Endothelial cell of umbilical vein (primary cell): ENCODE measurements at regions not wholly inside any gene's neighbourhood (a gene's known extent, or its start where the extent isn't known, plus 50 kb on each side); places are given as distances from the start of the nearest gene placed in this dataset.

Experiments
- BruUV-seq: library from RNA; stranded (reverse); fragments of 400-500 nt; replicated peaks from 2 replicates; lab custom pipeline; 2021; lab: Mats Ljungman, UMichigan
- CTCF ChIA-PET: fragments of 300-600, 350-600 bp; sonication (Branson Sonifier 250); formaldehyde crosslinking; loops from one replicate; lab custom pipeline; 2021; ENCODE audit warnings: antibody characterized with exemption, inconsistent platforms; lab: Charles Lee
- POLR2A ChIA-PET: fragments of 300-600, 350-600 bp; sonication (Branson Sonifier 250); formaldehyde crosslinking; loops from one replicate; lab custom pipeline; 2021; ENCODE audit warnings: antibody characterized with exemption, inconsistent platforms; lab: Charles Lee
- DNase-seq: peaks from one replicate; pipeline ENCODE4 v3.0.0-alpha.2; 2011; ENCODE audit warnings: low read depth, low spot score
- FAIRE-seq: peaks from 2 replicates; lab custom pipeline; 2011; peaks lifted over from hg19 to GRCh38; lab: Jason Lieb, UNC
- H2AFZ ChIP-seq: 2 replicates; pipeline ENCODE4 v1.6.0; 2012; ENCODE audit warnings: low read depth, low read length, control low read depth, inconsistent platforms
- H3K27ac ChIP-seq: 2 replicates; pipeline ENCODE4 v1.5.1; 2011; ENCODE audit warnings: low read depth, mild to moderate bottlenecking, control low read depth, low read length, moderate library complexity; ENCODE audit not compliant: insufficient read depth
- H3K27me3 ChIP-seq, 2 experiments: 2 replicates each; pipeline versions ENCODE4 v1.6.0 to v1.6.1; 2011; ENCODE audit warnings: low read length in 2 of 2, mixed read lengths in 1 of 2; ENCODE audit not compliant: control insufficient read depth in 2 of 2, insufficient read depth in 2 of 2
- H3K36me3 ChIP-seq, 2 experiments: 2 replicates in 1 of 2; 3 replicates in 1 of 2; pipeline ENCODE4 v1.5.1; 2011; ENCODE audit warnings: low read length in 2 of 2, mild to moderate bottlenecking in 1 of 2, moderate library complexity in 1 of 2; ENCODE audit not compliant: control insufficient read depth in 2 of 2, insufficient read depth in 2 of 2; ENCODE audit errors: extremely low read depth in 1 of 2
- H3K4me1 ChIP-seq: 3 replicates; pipeline ENCODE4 v1.5.1; 2011; ENCODE audit warnings: mild to moderate bottlenecking, low read length; ENCODE audit not compliant: control insufficient read depth, insufficient read depth; ENCODE audit errors: extremely low read depth
- H3K4me2 ChIP-seq: 2 replicates; pipeline ENCODE4 v1.6.1; 2011; ENCODE audit warnings: low read length, control low read depth, mixed read lengths; ENCODE audit not compliant: insufficient read depth
- H3K4me3 ChIP-seq, 3 experiments: fragments of 200-600 bp in 1 of 3; sonication (generic), shearing (Covaris generic) in 1 of 3; replicated peaks in 1 of 3; 2 replicates each; pipeline ENCODE4 v1.5.1; 2011 to 2016; ENCODE audit warnings: control low read depth in 3 of 3, low read length in 3 of 3, mild to moderate bottlenecking in 2 of 3, inconsistent platforms in 1 of 3, low read depth in 1 of 3, moderate library complexity in 1 of 3; ENCODE audit not compliant: insufficient read depth in 1 of 3
- H3K79me2 ChIP-seq: 2 replicates; pipeline ENCODE4 v1.6.0; 2012; ENCODE audit warnings: low read length, inconsistent platforms; ENCODE audit not compliant: control insufficient read depth, insufficient read depth
- H3K9ac ChIP-seq: replicated peaks from 2 replicates; pipeline ENCODE3; 2011; ENCODE audit warnings: low read length, control low read depth; ENCODE audit not compliant: insufficient read depth; ENCODE audit errors: extremely low read depth
- H3K9me1 ChIP-seq: replicated peaks from 3 replicates; pipeline ENCODE4 v1.6.0; 2011; ENCODE audit warnings: mild to moderate bottlenecking, low read length; ENCODE audit not compliant: control insufficient read depth, insufficient read depth; ENCODE audit errors: extremely low read depth
- H3K9me3 ChIP-seq: replicated peaks from 2 replicates; pipeline ENCODE4 v1.5.1; 2012; ENCODE audit warnings: low read length, inconsistent platforms; ENCODE audit not compliant: control insufficient read depth, insufficient read depth
- H4K20me1 ChIP-seq: replicated peaks from 2 replicates; pipeline ENCODE3; 2011; ENCODE audit warnings: mild to moderate bottlenecking, low read length; ENCODE audit not compliant: control insufficient read depth, insufficient read depth; ENCODE audit errors: extremely low read depth
- EZH2 ChIP-seq: IDR thresholded peaks from 2 replicates; pipeline ENCODE4 v1.6.1; 2012; ENCODE audit warnings: borderline replicate concordance, low read depth, mild to moderate bottlenecking, moderate library complexity, low read length, inconsistent platforms; ENCODE audit not compliant: severe bottlenecking
- FOS ChIP-seq: IDR thresholded peaks from 2 replicates; pipeline ENCODE4 v1.6.1; 2011; ENCODE audit warnings: mild to moderate bottlenecking, low read length, moderate library complexity, borderline replicate concordance; ENCODE audit not compliant: insufficient read depth
- GATA2 ChIP-seq: IDR thresholded peaks from 2 replicates; pipeline ENCODE4 v1.7.0; 2011; ENCODE audit warnings: low read depth, mild to moderate bottlenecking, moderate library complexity, mixed read lengths, low read length; ENCODE audit not compliant: insufficient read length, insufficient read depth
- JUN ChIP-seq: IDR thresholded peaks from 2 replicates; pipeline ENCODE4 v1.6.1; 2011; ENCODE audit warnings: borderline replicate concordance, low read depth; ENCODE audit not compliant: insufficient read length, insufficient read depth
- MYC ChIP-seq: IDR thresholded peaks from one replicate; pipeline ENCODE4 v1.6.1; 2011; ENCODE audit warnings: mild to moderate bottlenecking, low read depth, low read length
- POLR2A ChIP-seq: IDR thresholded peaks from 2 replicates; pipeline ENCODE4 v1.6.1; 2012; ENCODE audit warnings: low read depth, mild to moderate bottlenecking, control low read depth, low read length
- POLR2AphosphoS5 ChIP-seq: IDR thresholded peaks from 2 replicates; pipeline ENCODE4 v1.6.1; 2012; ENCODE audit warnings: low read depth, mild to moderate bottlenecking, control low read depth, low read length, moderate library complexity; ENCODE audit not compliant: insufficient read depth
- dilution Hi-C: fragments of 300-500 bp; cut with MboI; formaldehyde crosslinking; loops from one replicate; pipeline ENCODE4 v1.15.0; 2019; ENCODE audit warnings: low sequenced_read_pairs; ENCODE audit not compliant: extremely low pct_ligation_motif_present
- intact Hi-C: fragments of 100-400 bp; cut with micrococcal nuclease; formaldehyde crosslinking; loops from one replicate; pipeline ENCODE4 v1.10.0; 2022
- TF ChIP-seq, protein P1 (sequence below), 2 donors: IDR thresholded peaks; 1 replicate in 1 of 2; 2 replicates in 1 of 2; pipeline ENCODE4 v1.5.1; 2011; ENCODE audit warnings: low read length in 2 of 2, mild to moderate bottlenecking in 2 of 2, moderate library complexity in 2 of 2, control low read depth in 1 of 2, inconsistent platforms in 1 of 2, low read depth in 1 of 2; ENCODE audit not compliant: insufficient read depth in 1 of 2; ENCODE audit errors: extremely low read depth in 1 of 2
- TF ChIP-seq, protein P2 (sequence below): IDR thresholded peaks from 2 replicates; pipeline ENCODE4 v1.6.1; 2011; ENCODE audit not compliant: insufficient read depth, insufficient read length

DNA sequence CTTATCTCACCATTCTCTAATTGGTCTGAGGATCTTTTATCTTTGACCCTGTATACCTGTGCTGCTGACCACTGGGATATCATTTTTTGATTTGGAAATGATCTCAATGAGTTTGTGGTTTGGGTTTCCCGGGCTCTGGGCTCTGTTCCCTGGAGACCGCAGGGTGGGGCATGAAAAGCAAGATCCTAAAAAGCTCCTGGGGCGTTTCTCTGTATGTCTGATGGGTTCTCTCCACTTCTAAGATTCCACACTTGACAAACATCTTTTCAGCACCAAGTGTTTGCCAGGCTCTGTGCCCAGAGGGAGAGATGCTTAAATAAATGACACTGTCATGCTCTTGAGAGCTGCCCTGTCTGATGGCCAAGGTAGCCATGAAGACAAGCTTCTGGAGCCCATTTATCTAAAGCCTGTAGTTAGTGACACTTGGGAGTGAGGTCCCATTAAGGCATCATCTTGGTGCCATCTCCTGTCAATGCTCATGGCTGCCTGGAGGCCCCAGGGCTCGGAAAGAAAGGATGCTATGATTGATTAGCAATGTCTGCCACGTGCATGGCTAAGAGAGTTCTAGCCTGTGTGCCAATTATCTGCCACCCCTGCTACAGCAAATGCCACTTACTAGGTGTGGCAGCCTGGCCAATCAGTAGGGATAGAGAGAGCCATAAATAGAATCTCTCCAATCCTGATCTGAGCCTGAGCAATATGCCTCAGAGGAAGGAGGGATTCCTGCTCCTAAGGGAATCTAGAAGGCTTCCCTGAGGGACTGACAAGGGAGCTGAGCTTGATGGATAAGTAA lies 531.6 kb downstream of the MN1 start:
- no peak for FAIRE-seq
- no peak overlapping the region for H3K27ac ChIP-seq
- H3K9me1 ChIP-seq, result no peaks in the 10 kb centered on the region
- no peaks in the 10 kb centered on the region for H3K36me3 ChIP-seq
- no peak for TF ChIP-seq POLR2AphosphoS5
- TF ChIP-seq MYC, result no peak
- TF ChIP-seq GATA2, result no peak
- no peak for TF ChIP-seq FOS
- TF ChIP-seq, protein P1, sequence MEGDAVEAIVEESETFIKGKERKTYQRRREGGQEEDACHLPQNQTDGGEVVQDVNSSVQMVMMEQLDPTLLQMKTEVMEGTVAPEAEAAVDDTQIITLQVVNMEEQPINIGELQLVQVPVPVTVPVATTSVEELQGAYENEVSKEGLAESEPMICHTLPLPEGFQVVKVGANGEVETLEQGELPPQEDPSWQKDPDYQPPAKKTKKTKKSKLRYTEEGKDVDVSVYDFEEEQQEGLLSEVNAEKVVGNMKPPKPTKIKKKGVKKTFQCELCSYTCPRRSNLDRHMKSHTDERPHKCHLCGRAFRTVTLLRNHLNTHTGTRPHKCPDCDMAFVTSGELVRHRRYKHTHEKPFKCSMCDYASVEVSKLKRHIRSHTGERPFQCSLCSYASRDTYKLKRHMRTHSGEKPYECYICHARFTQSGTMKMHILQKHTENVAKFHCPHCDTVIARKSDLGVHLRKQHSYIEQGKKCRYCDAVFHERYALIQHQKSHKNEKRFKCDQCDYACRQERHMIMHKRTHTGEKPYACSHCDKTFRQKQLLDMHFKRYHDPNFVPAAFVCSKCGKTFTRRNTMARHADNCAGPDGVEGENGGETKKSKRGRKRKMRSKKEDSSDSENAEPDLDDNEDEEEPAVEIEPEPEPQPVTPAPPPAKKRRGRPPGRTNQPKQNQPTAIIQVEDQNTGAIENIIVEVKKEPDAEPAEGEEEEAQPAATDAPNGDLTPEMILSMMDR (IDR thresholded peaks at IDR 0.05; ENCODE audit: extremely low read depth in 1 of 2, insufficient read depth in 1 of 2, low read depth in 1 of 2, low read length in 2 of 2), result no peak
- no peak for TF ChIP-seq EZH2
- TF ChIP-seq, protein P2, sequence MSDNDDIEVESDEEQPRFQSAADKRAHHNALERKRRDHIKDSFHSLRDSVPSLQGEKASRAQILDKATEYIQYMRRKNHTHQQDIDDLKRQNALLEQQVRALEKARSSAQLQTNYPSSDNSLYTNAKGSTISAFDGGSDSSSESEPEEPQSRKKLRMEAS, result no peak
- TF ChIP-seq JUN, result no peak
- no peak for TF ChIP-seq POLR2A
- no peak for DNase-seq
- dilution Hi-C loops (no loop called here), intact Hi-C loops (no loop called here)
- POLR2A ChIA-PET, result no interaction called here
- H3K27me3 ChIP-seq, result peaks cover 13 to 18% of the 10 kb centered on the region in 2 experiments
- no peaks in the 10 kb centered on the region for H3K9me3 ChIP-seq
- CTCF ChIA-PET, result interaction anchor here (1.0 to 1.6 kb wide), 2 partner anchors 10 to 167 kb away, joined by 3 to 8 read pairs; no protein-coding TSS in a partner anchor
- no peak overlapping the region for H3K4me3 ChIP-seq
- no peak overlapping the region for H3K9ac ChIP-seq
- no peak overlapping the region for H2AFZ ChIP-seq
- no peaks in the 10 kb centered on the region for H4K20me1 ChIP-seq
- no TSS peak for BruUV-seq
- no peaks in the 10 kb centered on the region for H3K79me2 ChIP-seq
- no peak overlapping the region for H3K4me2 ChIP-seq
- no peaks in the 10 kb centered on the region for H3K4me1 ChIP-seq
